T-helper 17 cell (primary cell): ENCODE measurements at regions not wholly inside any gene's neighbourhood (a gene's known extent, or its start where the extent isn't known, plus 50 kb on each side); places are given as distances from the start of the nearest gene placed in this dataset.

Experiments used
- ATAC-seq: fragments of 150-1000 bp; cut with Tn5 transposase; 2 replicates; pipeline ENCODE4 v1.10.0; 2021; ENCODE audit warnings: mild to moderate bottlenecking, moderate library complexity
- DNase-seq, 3 donors: peaks; one replicate each; pipeline versions ENCODE4 v3.0.0 to v3.0.0-alpha.2; 2020 to 2021
- H3K9me3 ChIP-seq: one replicate; pipeline ENCODE4 v1.7.0; 2013; ENCODE audit warnings: low read length, mild to moderate bottlenecking; ENCODE audit not compliant: control insufficient read depth, poor library complexity, severe bottlenecking
- H3K27ac Mint-ChIP-seq: one replicate; pipeline ENCODE4 v1.8.0; 2022; ENCODE audit warnings: mild to moderate bottlenecking, moderate library complexity, mixed read lengths
- H3K27me3 Mint-ChIP-seq: one replicate; pipeline ENCODE4 v1.8.0; 2022; ENCODE audit warnings: mixed read lengths
- H3K36me3 Mint-ChIP-seq: one replicate; pipeline ENCODE4 v1.8.0; 2022; ENCODE audit warnings: low read depth, mixed read lengths
- H3K4me1 Mint-ChIP-seq: one replicate; pipeline ENCODE4 v1.8.0; 2022; ENCODE audit warnings: mild to moderate bottlenecking, mixed read lengths
- H3K4me3 Mint-ChIP-seq: one replicate; pipeline ENCODE4 v1.8.0; 2022; ENCODE audit warnings: mild to moderate bottlenecking, moderate library complexity, mixed read lengths

GRCh38 chr10:29176845-29177832 is 111.7 kb upstream of the LYZL1 start:
- H3K9me3 ChIP-seq, result no peaks in the 10 kb centered on the region
- no peak overlapping the region for H3K27ac Mint-ChIP-seq
- H3K4me3 Mint-ChIP-seq, result no peak overlapping the region
- no peaks in the 10 kb centered on the region for H3K36me3 Mint-ChIP-seq
- H3K4me1 Mint-ChIP-seq, result no peaks in the 10 kb centered on the region
- DNase-seq, result no peak
- ATAC-seq, result no peak
- H3K27me3 Mint-ChIP-seq, result peaks cover 22% of the 10 kb centered on the region

- DNase-seq, result no peak
- Mint-ChIP-seq H3K4me3 (no peak overlapping the region), H3K27me3 (peaks cover 36% of the 10 kb centered on the region), H3K27ac (no peak overlapping the region), H3K4me1 (no peaks in the 10 kb centered on the region), H3K36me3 (peaks cover 2% of the 10 kb centered on the region)
- ATAC-seq, result no peak
- H3K9me3 ChIP-seq, result no peaks in the 10 kb centered on the region
Measured at GRCh38 chr10:29181936-29182335, 106.9 kb upstream of the LYZL1 start.

GRCh38 chr10:29183301-29183945 is 105.4 kb upstream of the LYZL1 start:
- no peak overlapping the region for H3K4me3 Mint-ChIP-seq
- H3K27me3 Mint-ChIP-seq, result peaks cover 30% of the 10 kb centered on the region
- DNase-seq, result no peak
- no peak for ATAC-seq
- no peaks in the 10 kb centered on the region for H3K9me3 ChIP-seq
- peaks cover 2% of the 10 kb centered on the region for H3K36me3 Mint-ChIP-seq
- H3K27ac Mint-ChIP-seq, result no peak overlapping the region
- H3K4me1 Mint-ChIP-seq, result no peaks in the 10 kb centered on the region

GRCh38 chr10:29184205-29185000 is 104.5 kb upstream of the LYZL1 start:
- Mint-ChIP-seq H3K36me3 (peaks cover 2% of the 10 kb centered on the region), H3K4me1 (no peaks in the 10 kb centered on the region), H3K27me3 (peaks cover 26% of the 10 kb centered on the region), H3K4me3 (no peak overlapping the region), H3K27ac (no peak overlapping the region)
- ATAC-seq, result no peak
- H3K9me3 ChIP-seq, result no peaks in the 10 kb centered on the region
- DNase-seq, result no peak

- Mint-ChIP-seq H3K27ac (no peak overlapping the region), H3K4me1 (no peaks in the 10 kb centered on the region), H3K36me3 (peaks cover 2% of the 10 kb centered on the region), H3K4me3 (no peak overlapping the region), H3K27me3 (peaks cover 27% of the 10 kb centered on the region)
- no peaks in the 10 kb centered on the region for H3K9me3 ChIP-seq
- DNase-seq (no peak), ATAC-seq (no peak)
Measured at GRCh38 chr10:29185050-29185449, 103.8 kb upstream of the LYZL1 start.

- ATAC-seq (no peak), DNase-seq (no peak)
- no peak overlapping the region for H3K4me3 Mint-ChIP-seq
- peaks cover 23% of the 10 kb centered on the region for H3K27me3 Mint-ChIP-seq
- no peaks in the 10 kb centered on the region for H3K4me1 Mint-ChIP-seq
- peaks cover 2% of the 10 kb centered on the region for H3K36me3 Mint-ChIP-seq
- no peaks in the 10 kb centered on the region for H3K9me3 ChIP-seq
- H3K27ac Mint-ChIP-seq, result no peak overlapping the region
Measured at GRCh38 chr10:29186221-29186620, 102.6 kb upstream of the LYZL1 start.

- Mint-ChIP-seq H3K27me3 (peaks cover 22% of the 10 kb centered on the region), H3K36me3 (no peaks in the 10 kb centered on the region), H3K4me3 (no peak overlapping the region), H3K27ac (no peak overlapping the region), H3K4me1 (no peaks in the 10 kb centered on the region)
- no peaks in the 10 kb centered on the region for H3K9me3 ChIP-seq
- no peak for ATAC-seq
- DNase-seq, result no peak
Measured at GRCh38 chr10:29189256-29189655, 99.6 kb upstream of the LYZL1 start.

GRCh38 chr10:29191674-29192073 is 97.2 kb upstream of the LYZL1 start:
- H3K36me3 Mint-ChIP-seq, result no peaks in the 10 kb centered on the region
- no peaks in the 10 kb centered on the region for H3K4me1 Mint-ChIP-seq
- H3K9me3 ChIP-seq, result no peaks in the 10 kb centered on the region
- ATAC-seq, result no peak
- H3K27ac Mint-ChIP-seq, result no peak overlapping the region
- no peak for DNase-seq
- no peak overlapping the region for H3K4me3 Mint-ChIP-seq
- H3K27me3 Mint-ChIP-seq, result peaks cover 18% of the 10 kb centered on the region

GRCh38 chr10:29199339-29199738 is 89.5 kb upstream of the LYZL1 start:
- H3K4me1 Mint-ChIP-seq, result peaks cover 2% of the 10 kb centered on the region
- H3K36me3 Mint-ChIP-seq, result no peaks in the 10 kb centered on the region
- ATAC-seq (no peak), DNase-seq (no peak)
- peaks cover 24% of the 10 kb centered on the region for H3K27me3 Mint-ChIP-seq
- no peak overlapping the region for H3K27ac Mint-ChIP-seq
- H3K9me3 ChIP-seq, result no peaks in the 10 kb centered on the region
- no peak overlapping the region for H3K4me3 Mint-ChIP-seq

- DNase-seq, result no peak
- Mint-ChIP-seq H3K27ac (no peak overlapping the region), H3K4me1 (peaks cover 2% of the 10 kb centered on the region), H3K4me3 (no peak overlapping the region), H3K36me3 (no peaks in the 10 kb centered on the region), H3K27me3 (peaks cover 28% of the 10 kb centered on the region)
- H3K9me3 ChIP-seq, result no peaks in the 10 kb centered on the region
- no peak for ATAC-seq
Measured at GRCh38 chr10:29199941-29200679, 88.8 kb upstream of the LYZL1 start.

GRCh38 chr10:29202386-29202940 is 86.4 kb upstream of the LYZL1 start:
- Mint-ChIP-seq H3K27ac (no peak overlapping the region), H3K36me3 (no peaks in the 10 kb centered on the region), H3K4me1 (peaks cover 2% of the 10 kb centered on the region), H3K27me3 (peaks cover 41% of the 10 kb centered on the region), H3K4me3 (no peak overlapping the region)
- H3K9me3 ChIP-seq, result no peaks in the 10 kb centered on the region
- ATAC-seq (no peak), DNase-seq (no peak)

- Mint-ChIP-seq H3K4me1 (peaks cover 2% of the 10 kb centered on the region), H3K36me3 (no peaks in the 10 kb centered on the region), H3K27me3 (peaks cover 38% of the 10 kb centered on the region), H3K27ac (no peak overlapping the region), H3K4me3 (no peak overlapping the region)
- no peaks in the 10 kb centered on the region for H3K9me3 ChIP-seq
- ATAC-seq (no peak), DNase-seq (no peak)
Measured at GRCh38 chr10:29203432-29203831, 85.4 kb upstream of the LYZL1 start.
